A673 (cell line): ENCODE measurements at regions not wholly inside any gene's neighbourhood (a gene's known extent, or its start where the extent isn't known, plus 50 kb on each side); places are given as distances from the start of the nearest gene placed in this dataset.

Experiments used
- EZH2 ChIP-seq: fragments of 200-600 bp; sonication (generic); IDR thresholded peaks from 2 replicates; pipeline ENCODE4 v1.6.1; 2017; ENCODE audit warnings: borderline replicate concordance, low read depth, mild to moderate bottlenecking, mixed read lengths, antibody characterized with exemption, low read length; ENCODE audit not compliant: poor library complexity, severe bottlenecking
- TF ChIP-seq, protein P1 (sequence below): fragments of 300-800, 200-600 bp; sonication (generic); conservative IDR thresholded peaks from 2 replicates; pipeline ENCODE4 v1.5.1; 2017; ENCODE audit warnings: low read depth, mild to moderate bottlenecking, antibody characterized with exemption, low read length, moderate library complexity, mixed read lengths

DNA sequence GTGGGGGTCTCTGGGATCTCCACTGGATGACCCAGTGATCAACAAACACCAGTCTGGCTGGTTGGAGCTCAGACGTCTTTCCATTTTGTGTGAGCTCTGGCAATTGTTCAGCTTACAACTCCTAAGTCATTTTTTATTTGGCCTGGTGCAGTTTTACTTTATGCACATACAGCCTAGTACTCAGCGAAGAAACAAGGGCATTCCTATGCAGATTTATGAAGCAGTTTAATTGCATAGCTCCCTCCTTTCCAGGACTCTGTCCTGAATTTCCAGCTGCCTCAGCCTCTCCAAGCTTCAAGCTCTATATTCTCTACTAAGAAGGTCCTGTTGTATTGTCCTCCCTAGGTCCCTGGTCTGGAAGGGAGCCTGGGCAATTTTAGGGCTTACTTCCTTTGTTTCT is 145.6 kb upstream of the GALNT17 start:
- TF ChIP-seq, protein P1, sequence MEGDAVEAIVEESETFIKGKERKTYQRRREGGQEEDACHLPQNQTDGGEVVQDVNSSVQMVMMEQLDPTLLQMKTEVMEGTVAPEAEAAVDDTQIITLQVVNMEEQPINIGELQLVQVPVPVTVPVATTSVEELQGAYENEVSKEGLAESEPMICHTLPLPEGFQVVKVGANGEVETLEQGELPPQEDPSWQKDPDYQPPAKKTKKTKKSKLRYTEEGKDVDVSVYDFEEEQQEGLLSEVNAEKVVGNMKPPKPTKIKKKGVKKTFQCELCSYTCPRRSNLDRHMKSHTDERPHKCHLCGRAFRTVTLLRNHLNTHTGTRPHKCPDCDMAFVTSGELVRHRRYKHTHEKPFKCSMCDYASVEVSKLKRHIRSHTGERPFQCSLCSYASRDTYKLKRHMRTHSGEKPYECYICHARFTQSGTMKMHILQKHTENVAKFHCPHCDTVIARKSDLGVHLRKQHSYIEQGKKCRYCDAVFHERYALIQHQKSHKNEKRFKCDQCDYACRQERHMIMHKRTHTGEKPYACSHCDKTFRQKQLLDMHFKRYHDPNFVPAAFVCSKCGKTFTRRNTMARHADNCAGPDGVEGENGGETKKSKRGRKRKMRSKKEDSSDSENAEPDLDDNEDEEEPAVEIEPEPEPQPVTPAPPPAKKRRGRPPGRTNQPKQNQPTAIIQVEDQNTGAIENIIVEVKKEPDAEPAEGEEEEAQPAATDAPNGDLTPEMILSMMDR: no peak
- TF ChIP-seq EZH2: no peak
